ENCODE measurements at regions not wholly inside any gene's neighbourhood (a gene's known extent, or its start where the extent isn't known, plus 50 kb on each side); places are given as distances from the start of the nearest gene placed in this dataset.
"Not testable (repeated sequence)": the region's sequence is repeated elsewhere in the genome, so short reads cannot be mapped to it uniquely, and the experiment has no call there.

DNA sequence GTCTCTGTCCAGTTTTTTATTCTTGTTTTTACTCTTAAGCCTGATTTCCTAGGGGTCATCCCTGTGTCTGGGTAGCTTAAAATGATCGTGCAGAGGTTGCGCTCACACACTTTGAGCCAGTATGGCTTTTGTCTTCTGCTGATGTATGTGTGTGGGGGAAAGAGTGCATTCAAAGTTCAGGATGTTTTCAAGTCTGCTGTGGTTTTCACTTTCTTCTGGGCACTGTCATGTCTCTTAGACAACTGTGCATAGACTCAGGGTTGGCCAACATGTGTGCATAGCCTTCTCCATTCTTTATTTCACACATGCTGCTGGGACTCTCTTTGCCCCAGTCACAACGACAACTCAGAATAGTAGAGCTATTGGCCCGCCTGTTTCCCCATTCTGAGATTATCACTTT is 139.1 kb downstream of the WNT7A start:
- DNase-seq: no peak
- TF ChIP-seq, protein P1, sequence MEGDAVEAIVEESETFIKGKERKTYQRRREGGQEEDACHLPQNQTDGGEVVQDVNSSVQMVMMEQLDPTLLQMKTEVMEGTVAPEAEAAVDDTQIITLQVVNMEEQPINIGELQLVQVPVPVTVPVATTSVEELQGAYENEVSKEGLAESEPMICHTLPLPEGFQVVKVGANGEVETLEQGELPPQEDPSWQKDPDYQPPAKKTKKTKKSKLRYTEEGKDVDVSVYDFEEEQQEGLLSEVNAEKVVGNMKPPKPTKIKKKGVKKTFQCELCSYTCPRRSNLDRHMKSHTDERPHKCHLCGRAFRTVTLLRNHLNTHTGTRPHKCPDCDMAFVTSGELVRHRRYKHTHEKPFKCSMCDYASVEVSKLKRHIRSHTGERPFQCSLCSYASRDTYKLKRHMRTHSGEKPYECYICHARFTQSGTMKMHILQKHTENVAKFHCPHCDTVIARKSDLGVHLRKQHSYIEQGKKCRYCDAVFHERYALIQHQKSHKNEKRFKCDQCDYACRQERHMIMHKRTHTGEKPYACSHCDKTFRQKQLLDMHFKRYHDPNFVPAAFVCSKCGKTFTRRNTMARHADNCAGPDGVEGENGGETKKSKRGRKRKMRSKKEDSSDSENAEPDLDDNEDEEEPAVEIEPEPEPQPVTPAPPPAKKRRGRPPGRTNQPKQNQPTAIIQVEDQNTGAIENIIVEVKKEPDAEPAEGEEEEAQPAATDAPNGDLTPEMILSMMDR (IDR thresholded peaks at IDR 0.05): no peak
- TF ChIP-seq POLR2A (IDR thresholded peaks at IDR 0.05): no peak
- Histone ChIP-seq H3K4me3 (no peak overlapping the region), H3K27ac (no peak overlapping the region), H3K27me3 (peaks cover 0 to 30% (median 0%) of the 10 kb centered on the region in 4 donors), H3K36me3 (no peaks in the 10 kb centered on the region), H3K9me3 (peaks cover 0 to 13% (median 0%) of the 10 kb centered on the region in 3 donors), H3K4me1 (no peaks in the 10 kb centered on the region)
- intact Hi-C loops (cut with DNase I): no loop called here
- WGBS, 2 donors: 73 to 90% methylated on average over 4 of the region's 4 CpGs

DNA sequence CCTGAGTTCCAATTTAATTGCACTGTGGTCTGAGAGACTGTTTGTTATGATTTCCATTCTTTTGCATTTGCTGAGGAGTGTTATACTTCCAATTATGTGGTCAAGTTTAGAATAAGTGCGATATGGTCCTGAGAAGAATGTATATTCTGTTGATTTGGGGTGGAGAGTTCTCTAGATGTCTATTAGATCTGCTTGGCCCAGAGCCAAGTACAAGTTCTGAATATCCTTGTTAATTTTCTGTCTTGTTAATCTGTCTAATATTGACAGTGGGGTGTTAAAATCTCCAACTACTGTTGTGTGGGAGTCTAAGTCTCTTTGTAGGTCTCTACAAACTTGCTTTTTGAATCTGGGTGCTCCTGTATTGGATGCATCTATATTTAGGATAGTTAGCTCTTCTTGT is 146.1 kb downstream of the WNT7A start:
- Histone ChIP-seq H3K27me3 (peaks cover 0 to 22% (median 0%) of the 10 kb centered on the region in 4 donors), H3K9me3 (peaks cover 0 to 22% (median 3%) of the 10 kb centered on the region in 3 donors)
- H3K4me3 ChIP-seq; intact Hi-C loops (cut with DNase I); H3K4me1 ChIP-seq; H3K27ac ChIP-seq; H3K36me3 ChIP-seq; DNase-seq: not testable (repeated sequence)
- WGBS, 2 donors: 78 to 100% methylated on average over 1 of the region's 1 CpG

DNA sequence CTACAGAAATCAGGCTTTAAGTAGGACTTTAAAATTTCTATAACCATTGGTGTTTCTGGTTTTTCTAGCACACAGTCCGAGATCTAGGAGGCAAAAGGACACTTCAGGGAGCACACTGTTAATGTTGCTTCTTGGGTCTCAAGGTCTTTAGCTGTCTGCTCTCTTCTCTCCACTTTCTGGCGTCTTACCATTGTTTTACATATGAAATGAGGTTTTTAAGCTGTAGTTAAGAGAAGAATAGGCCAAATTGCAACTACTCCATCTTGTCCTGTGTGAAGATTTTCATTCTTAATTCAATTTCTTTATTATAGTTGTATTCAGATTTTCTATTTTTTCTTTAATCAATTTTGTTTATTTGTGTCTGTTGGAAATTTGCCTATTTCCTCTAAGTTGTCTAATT is 151.4 kb downstream of the WNT7A start:
- Histone ChIP-seq H3K9me3 (peaks cover 0 to 3% (median 0%) of the 10 kb centered on the region in 3 donors), H3K27me3 (peaks cover 0 to 10% (median 0%) of the 10 kb centered on the region in 4 donors), H3K4me1 (no peaks in the 10 kb centered on the region), H3K27ac (no peak overlapping the region), H3K36me3 (no peaks in the 10 kb centered on the region), H3K4me3 (no peak overlapping the region)
- TF ChIP-seq, protein P1 (IDR thresholded peaks at IDR 0.05): no peak
- TF ChIP-seq POLR2A (IDR thresholded peaks at IDR 0.05): no peak
- WGBS, 2 donors: 47 to 63% methylated on average over 2 of the region's 2 CpGs
- intact Hi-C loops (cut with DNase I): no loop called here
- DNase-seq: no peak

DNA sequence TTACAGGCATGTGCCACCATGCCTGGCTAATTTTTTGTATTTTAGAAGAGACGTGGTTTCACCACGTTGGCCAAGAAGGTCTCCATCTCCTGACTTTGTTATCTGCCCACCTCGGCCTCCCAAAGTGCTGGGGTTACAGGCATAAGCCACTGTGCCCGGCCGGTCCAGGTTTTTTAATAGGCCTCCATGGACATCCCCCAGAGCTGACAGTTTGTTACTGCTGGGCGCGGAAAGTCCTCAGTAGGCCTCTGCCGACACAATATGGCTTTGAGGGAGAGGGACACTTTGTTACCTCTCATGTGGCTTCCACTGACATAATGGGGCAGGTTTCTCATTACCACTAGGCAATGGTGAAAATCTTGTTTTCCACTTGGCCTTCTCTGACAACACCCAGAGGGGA is 152.0 kb downstream of the WNT7A start:
- no peak for DNase-seq
- intact Hi-C loops (cut with DNase I): no loop called here
- no peak overlapping the region for H3K27ac ChIP-seq
- whole genome bisulfite sequencing, 2 donors: 60 to 75% methylated on average over 2 to 6 of the region's 8 CpGs
- H3K9me3 ChIP-seq: peaks cover 0 to 3% (median 0%) of the 10 kb centered on the region in 3 donors
- H3K4me1 ChIP-seq: no peaks in the 10 kb centered on the region
- peaks cover 0 to 10% (median 0%) of the 10 kb centered on the region in 4 donors for H3K27me3 ChIP-seq
- no peaks in the 10 kb centered on the region for H3K36me3 ChIP-seq
- H3K4me3 ChIP-seq: no peak overlapping the region
- TF ChIP-seq, protein P1 (IDR thresholded peaks at IDR 0.05): no peak
- TF ChIP-seq POLR2A (IDR thresholded peaks at IDR 0.05): no peak

DNA sequence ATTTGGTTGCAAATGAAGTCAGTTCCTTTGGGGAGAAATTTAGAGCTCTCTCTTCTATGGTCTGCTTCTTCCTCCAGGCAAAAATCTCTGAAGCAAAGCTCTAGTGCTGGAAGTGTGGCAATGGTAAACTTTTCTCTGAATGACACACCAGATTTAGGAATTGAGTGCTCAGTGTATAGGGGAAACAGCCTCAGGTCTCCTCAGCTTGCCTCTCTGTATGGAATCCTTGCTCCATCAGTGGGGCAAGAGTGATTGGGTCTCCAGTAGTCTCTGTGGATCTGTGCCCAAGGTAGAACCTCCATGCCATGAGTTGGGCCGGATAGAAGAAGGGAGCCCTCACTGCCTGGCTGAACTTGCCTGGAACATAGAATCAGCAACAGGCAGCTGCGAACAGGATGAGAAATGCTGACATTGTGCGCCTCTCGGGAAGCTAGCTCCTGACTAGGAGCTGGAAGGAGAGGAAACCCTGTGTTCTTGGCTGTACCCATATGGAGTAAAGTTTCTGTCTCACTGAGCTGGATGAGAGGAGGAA is 156.1 kb downstream of the WNT7A start:
- no peak for TF ChIP-seq POLR2A (IDR thresholded peaks at IDR 0.05)
- TF ChIP-seq, protein P1 (IDR thresholded peaks at IDR 0.05): no peak
- 89 to 93% methylated on average over 3 of the region's 4 CpGs for WGBS, 2 donors
- H3K36me3 ChIP-seq: no peaks in the 10 kb centered on the region
- DNase-seq: no peak
- H3K4me3 ChIP-seq: no peak overlapping the region
- no peaks in the 10 kb centered on the region for H3K4me1 ChIP-seq
- intact Hi-C loops (cut with DNase I): no loop called here
- no peaks in the 10 kb centered on the region for H3K9me3 ChIP-seq
- no peak overlapping the region for H3K27ac ChIP-seq
- peaks cover 0 to 4% (median 0%) of the 10 kb centered on the region in 4 donors for H3K27me3 ChIP-seq

DNA sequence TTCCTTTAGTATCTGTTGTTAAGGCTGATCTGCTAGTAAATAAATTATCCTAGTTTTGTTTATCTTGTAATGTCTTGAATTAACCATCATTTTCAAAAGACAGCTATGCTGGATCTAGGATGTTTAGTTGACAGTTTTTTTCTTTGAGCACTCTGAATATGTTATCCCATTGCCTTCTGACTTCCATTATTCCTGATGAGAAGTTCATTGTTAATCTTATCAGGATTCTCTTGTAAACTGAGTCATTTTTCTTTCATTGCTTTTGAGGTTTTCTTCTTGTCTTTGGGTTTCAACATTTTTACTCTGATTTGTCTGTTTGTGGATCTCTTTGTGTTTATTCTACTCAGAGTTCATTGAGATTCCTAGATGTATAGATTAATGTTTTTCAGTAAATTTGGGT is 157.7 kb downstream of the WNT7A start:
- no peak overlapping the region for H3K4me3 ChIP-seq
- intact Hi-C loops (cut with DNase I): no loop called here
- TF ChIP-seq, protein P1 (IDR thresholded peaks at IDR 0.05): no peak
- no peak for TF ChIP-seq POLR2A (IDR thresholded peaks at IDR 0.05)

More for the DNA sequence above, 157.7 kb downstream of the WNT7A start:
- Histone ChIP-seq H3K27me3 (no peaks in the 10 kb centered on the region), H3K27ac (no peak overlapping the region), H3K4me1 (no peaks in the 10 kb centered on the region), H3K36me3 (no peaks in the 10 kb centered on the region), H3K9me3 (no peaks in the 10 kb centered on the region)
- DNase-seq: no peak
